ENCODE measurements at regions not wholly inside any gene's neighbourhood (a gene's known extent, or its start where the extent isn't known, plus 50 kb on each side); places are given as distances from the start of the nearest gene placed in this dataset.
A peak's percentile ranks its signal among the peaks of the same experiment; 100 is the strongest.
"Not testable (repeated sequence)": the region's sequence is repeated elsewhere in the genome, so short reads cannot be mapped to it uniquely, and the experiment has no call there.

DNA sequence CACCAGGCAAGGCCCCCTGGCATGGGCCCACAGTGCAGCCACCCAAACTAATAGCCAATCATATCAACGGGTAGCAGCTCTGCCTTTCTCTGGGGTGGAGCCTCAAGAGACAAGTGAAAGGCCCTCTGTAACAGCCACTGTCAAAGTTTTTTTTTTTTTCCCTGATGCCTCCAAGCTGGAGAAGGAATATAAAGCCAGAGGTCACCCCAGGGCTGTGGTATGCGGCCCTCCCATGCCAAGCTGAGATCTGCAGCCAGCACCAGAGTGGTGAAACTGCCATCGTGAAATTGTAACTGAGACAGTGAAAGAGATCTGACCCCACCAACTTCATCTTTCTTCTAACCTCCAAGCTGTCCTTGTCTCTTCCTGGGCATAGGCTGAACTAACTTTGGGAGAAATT is 407.0 kb downstream of the KLHL4 start:
- Histone ChIP-seq H3K27me3 (replicated peaks in 2 of 5; ENCODE audit: control insufficient read depth in 4 of 5, insufficient read depth in 5 of 5, low read length in 4 of 5) (no peaks in the 10 kb centered on the region), H3K27ac (ENCODE audit: insufficient read depth in 1 of 2, low read depth in 1 of 2, low read length in 2 of 2, poor library complexity in 1 of 2, severe bottlenecking in 2 of 2) (no peak overlapping the region), H3K4me1 (ENCODE audit: control extremely low read depth in 1 of 4, control insufficient read depth in 4 of 4, insufficient read depth in 4 of 4, low read length in 3 of 4) (no peaks in the 10 kb centered on the region), H3K9me3 (ENCODE audit: control extremely low read depth in 1 of 5, control insufficient read depth in 4 of 5, insufficient read depth in 2 of 5, low read depth in 1 of 5, low read length in 4 of 5) (no peaks in the 10 kb centered on the region), H3K4me3 (ENCODE audit: control insufficient read depth in 1 of 7, extremely low read depth in 1 of 7, insufficient read depth in 4 of 7, low read depth in 2 of 7, low read length in 6 of 7) (no peak overlapping the region), H3K36me3 (ENCODE audit: control insufficient read depth in 4 of 4, insufficient read depth in 4 of 4, low read length in 3 of 4) (no peaks in the 10 kb centered on the region)
- ChIA-PET CTCF (no interaction called here), POLR2A (no interaction called here)
- 80% methylated on average over 1 of the region's 3 CpGs for WGBS (ENCODE audit: insufficient coverage)
- DNase-seq = no peak

DNA sequence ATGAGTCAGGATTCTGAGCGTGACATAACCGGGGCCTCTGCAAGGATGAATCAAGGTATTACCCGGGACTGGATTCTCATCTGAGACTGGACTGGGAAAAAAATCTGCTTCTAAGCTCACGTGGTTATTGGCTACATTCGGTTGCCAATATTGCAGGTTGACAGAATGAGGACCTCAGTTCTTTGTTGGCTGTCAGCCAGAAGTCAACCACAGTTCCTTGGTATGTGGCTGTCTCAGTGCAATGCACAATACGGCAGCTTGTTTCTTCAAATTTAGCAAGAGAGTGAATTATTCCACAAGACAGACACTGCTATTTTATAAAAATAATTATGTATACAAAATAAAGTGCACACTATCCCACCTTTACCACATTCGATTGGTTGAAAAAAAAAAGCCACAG is 424.2 kb downstream of the KLHL4 start:
- Histone ChIP-seq H3K4me3 (ENCODE audit: control insufficient read depth in 1 of 7, extremely low read depth in 1 of 7, insufficient read depth in 4 of 7, low read depth in 2 of 7, low read length in 6 of 7) (no peak overlapping the region), H3K4me1 (ENCODE audit: control extremely low read depth in 1 of 4, control insufficient read depth in 4 of 4, insufficient read depth in 4 of 4, low read length in 3 of 4) (peaks cover 0 to 9% (median 0%) of the 10 kb centered on the region in 4 experiments), H3K27ac (ENCODE audit: insufficient read depth in 1 of 2, low read depth in 1 of 2, low read length in 2 of 2, poor library complexity in 1 of 2, severe bottlenecking in 2 of 2) (no peak overlapping the region), H3K27me3 (replicated peaks in 2 of 5; ENCODE audit: control insufficient read depth in 4 of 5, insufficient read depth in 5 of 5, low read length in 4 of 5) (no peaks in the 10 kb centered on the region), H3K36me3 (ENCODE audit: control insufficient read depth in 4 of 4, insufficient read depth in 4 of 4, low read length in 3 of 4) (no peaks in the 10 kb centered on the region), H3K9me3 (ENCODE audit: control extremely low read depth in 1 of 5, control insufficient read depth in 4 of 5, insufficient read depth in 2 of 5, low read depth in 1 of 5, low read length in 4 of 5) (no peaks in the 10 kb centered on the region)
- 47% methylated on average over 5 of the region's 7 CpGs for WGBS (ENCODE audit: insufficient coverage)
- peak; percentile 2 to 44 (median 43) for DNase-seq
- ChIA-PET CTCF (no interaction called here), POLR2A (no interaction called here)

DNA sequence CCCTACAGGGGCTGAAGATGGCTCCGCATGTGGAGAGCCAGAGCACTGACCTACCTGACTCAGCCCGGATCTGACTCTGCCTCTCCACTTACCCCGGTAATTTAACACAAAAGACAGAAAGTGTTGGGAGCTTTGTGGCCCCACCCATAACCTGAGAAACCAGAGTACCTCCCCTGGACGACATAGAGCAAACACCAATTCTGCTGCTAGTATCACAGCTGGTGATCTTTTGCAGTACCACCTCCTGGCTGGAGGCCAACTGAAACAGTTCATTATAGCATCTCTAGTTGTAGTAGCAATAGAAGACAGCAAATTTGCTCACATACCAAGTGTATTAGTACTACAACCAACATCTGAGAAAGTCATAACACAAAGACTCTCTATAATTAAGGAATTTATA is 443.9 kb downstream of the KLHL4 start:
- Histone ChIP-seq H3K27ac (ENCODE audit: insufficient read depth in 1 of 2, low read depth in 1 of 2, low read length in 2 of 2, poor library complexity in 1 of 2, severe bottlenecking in 2 of 2) (no peak overlapping the region), H3K36me3 (ENCODE audit: control insufficient read depth in 4 of 4, insufficient read depth in 4 of 4, low read length in 3 of 4) (no peaks in the 10 kb centered on the region), H3K4me1 (ENCODE audit: control extremely low read depth in 1 of 4, control insufficient read depth in 4 of 4, insufficient read depth in 4 of 4, low read length in 3 of 4) (no peaks in the 10 kb centered on the region), H3K9me3 (ENCODE audit: control extremely low read depth in 1 of 5, control insufficient read depth in 4 of 5, insufficient read depth in 2 of 5, low read depth in 1 of 5, low read length in 4 of 5) (no peaks in the 10 kb centered on the region), H3K27me3 (replicated peaks in 2 of 5; ENCODE audit: control insufficient read depth in 4 of 5, insufficient read depth in 5 of 5, low read length in 4 of 5) (no peaks in the 10 kb centered on the region), H3K4me3 (ENCODE audit: control insufficient read depth in 1 of 7, extremely low read depth in 1 of 7, insufficient read depth in 4 of 7, low read depth in 2 of 7, low read length in 6 of 7) (no peak overlapping the region)
- no peak for DNase-seq
- ChIA-PET CTCF (no interaction called here), POLR2A (no interaction called here)
- WGBS (ENCODE audit: insufficient coverage) = 71% methylated on average over 3 of the region's 4 CpGs

DNA sequence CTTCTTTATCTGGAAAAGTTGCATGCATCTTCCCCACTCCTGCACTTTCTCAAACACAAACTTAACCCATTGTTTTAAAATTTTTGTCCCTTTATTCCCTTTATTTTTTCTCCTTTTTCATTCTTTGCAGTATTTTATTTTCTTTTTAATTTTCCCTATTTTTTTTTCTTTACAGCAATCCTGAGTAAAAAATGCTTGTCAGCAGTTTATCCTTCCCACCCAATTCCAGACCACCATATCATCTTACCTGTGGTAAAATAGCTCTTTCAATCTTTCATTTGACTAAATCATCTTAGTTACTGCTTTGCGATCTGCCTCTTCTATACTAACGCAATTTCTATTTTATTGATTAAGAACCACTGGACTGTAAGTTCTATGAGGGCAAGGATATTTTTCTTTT is 450.5 kb downstream of the KLHL4 start:
- H3K36me3 ChIP-seq (ENCODE audit: control insufficient read depth in 4 of 4, insufficient read depth in 4 of 4, low read length in 3 of 4) = no peaks in the 10 kb centered on the region
- H3K4me3 ChIP-seq (ENCODE audit: control insufficient read depth in 1 of 7, extremely low read depth in 1 of 7, insufficient read depth in 4 of 7, low read depth in 2 of 7, low read length in 6 of 7) = no peak overlapping the region
- CTCF ChIA-PET = no interaction called here
- H3K27ac ChIP-seq (ENCODE audit: insufficient read depth in 1 of 2, low read depth in 1 of 2, low read length in 2 of 2, poor library complexity in 1 of 2, severe bottlenecking in 2 of 2) = no peak overlapping the region
- no peak for DNase-seq
- H3K27me3 ChIP-seq (replicated peaks in 2 of 5; ENCODE audit: control insufficient read depth in 4 of 5, insufficient read depth in 5 of 5, low read length in 4 of 5) = no peaks in the 10 kb centered on the region
- POLR2A ChIA-PET = no interaction called here
- no CpG with 5 or more reads among the region's 2 CpGs for whole genome bisulfite sequencing (ENCODE audit: insufficient coverage)
- H3K4me1 ChIP-seq (ENCODE audit: control extremely low read depth in 1 of 4, control insufficient read depth in 4 of 4, insufficient read depth in 4 of 4, low read length in 3 of 4) = no peaks in the 10 kb centered on the region
- no peaks in the 10 kb centered on the region for H3K9me3 ChIP-seq (ENCODE audit: control extremely low read depth in 1 of 5, control insufficient read depth in 4 of 5, insufficient read depth in 2 of 5, low read depth in 1 of 5, low read length in 4 of 5)

DNA sequence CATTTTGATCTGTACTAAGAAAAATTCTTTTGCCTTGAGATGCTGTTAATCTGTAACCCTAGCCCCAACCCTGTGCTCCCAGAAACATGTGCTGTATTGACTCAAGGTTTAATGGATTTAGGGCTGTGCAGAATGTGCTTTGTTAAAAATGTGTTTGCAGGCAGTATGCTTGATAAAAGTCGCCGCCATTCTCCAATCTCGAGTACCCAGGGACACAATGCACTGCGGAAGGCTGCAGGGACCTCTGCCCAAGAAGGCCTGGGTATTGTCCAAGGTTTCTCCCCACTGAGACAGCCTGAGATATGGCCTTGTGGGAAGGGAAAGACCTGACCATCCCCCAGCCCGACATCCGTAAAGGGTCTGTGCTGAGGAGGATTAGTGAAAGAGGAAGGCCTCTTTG is 454.5 kb downstream of the KLHL4 start:
- H3K27ac ChIP-seq (ENCODE audit: insufficient read depth in 1 of 2, low read depth in 1 of 2, low read length in 2 of 2, poor library complexity in 1 of 2, severe bottlenecking in 2 of 2); H3K9me3 ChIP-seq (ENCODE audit: control extremely low read depth in 1 of 5, control insufficient read depth in 4 of 5, insufficient read depth in 2 of 5, low read depth in 1 of 5, low read length in 4 of 5); DNase-seq; CTCF ChIA-PET; H3K4me1 ChIP-seq (ENCODE audit: control extremely low read depth in 1 of 4, control insufficient read depth in 4 of 4, insufficient read depth in 4 of 4, low read length in 3 of 4); POLR2A ChIA-PET; H3K27me3 ChIP-seq (replicated peaks in 2 of 5; ENCODE audit: control insufficient read depth in 4 of 5, insufficient read depth in 5 of 5, low read length in 4 of 5); H3K36me3 ChIP-seq (ENCODE audit: control insufficient read depth in 4 of 4, insufficient read depth in 4 of 4, low read length in 3 of 4); H3K4me3 ChIP-seq (ENCODE audit: control insufficient read depth in 1 of 7, extremely low read depth in 1 of 7, insufficient read depth in 4 of 7, low read depth in 2 of 7, low read length in 6 of 7): not testable (repeated sequence)
- WGBS (ENCODE audit: insufficient coverage) = 89% methylated on average over 3 of the region's 6 CpGs

DNA sequence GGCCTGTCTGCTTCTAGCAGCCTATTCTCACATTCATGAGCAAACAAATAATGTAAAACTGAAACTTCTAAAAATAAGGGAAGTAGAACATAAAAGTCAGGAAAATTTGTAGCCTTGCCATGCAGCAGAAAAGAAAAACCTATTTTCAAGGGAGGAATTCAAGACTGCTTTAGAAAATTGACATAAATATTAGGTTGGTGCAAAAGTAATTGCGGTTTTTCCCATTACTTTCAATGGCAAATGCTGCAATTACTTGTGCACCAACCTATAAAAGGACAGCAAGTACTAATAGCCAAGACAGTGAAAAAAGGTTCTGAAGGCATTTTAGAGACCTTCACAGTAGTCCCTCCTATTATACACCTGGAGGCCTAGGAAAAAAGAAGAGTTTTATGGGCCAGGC is 457.8 kb downstream of the KLHL4 start:
- CTCF ChIA-PET = no interaction called here
- no peak for DNase-seq
- no peaks in the 10 kb centered on the region for H3K36me3 ChIP-seq (ENCODE audit: control insufficient read depth in 4 of 4, insufficient read depth in 4 of 4, low read length in 3 of 4)
- POLR2A ChIA-PET = no interaction called here
- H3K9me3 ChIP-seq (ENCODE audit: control extremely low read depth in 1 of 5, control insufficient read depth in 4 of 5, insufficient read depth in 2 of 5, low read depth in 1 of 5, low read length in 4 of 5) = peaks cover 0 to 4% (median 0%) of the 10 kb centered on the region in 5 experiments
- H3K4me1 ChIP-seq (ENCODE audit: control extremely low read depth in 1 of 4, control insufficient read depth in 4 of 4, insufficient read depth in 4 of 4, low read length in 3 of 4) = no peaks in the 10 kb centered on the region
- no peak overlapping the region for H3K27ac ChIP-seq (ENCODE audit: insufficient read depth in 1 of 2, low read depth in 1 of 2, low read length in 2 of 2, poor library complexity in 1 of 2, severe bottlenecking in 2 of 2)
- H3K4me3 ChIP-seq (ENCODE audit: control insufficient read depth in 1 of 7, extremely low read depth in 1 of 7, insufficient read depth in 4 of 7, low read depth in 2 of 7, low read length in 6 of 7) = no peak overlapping the region
- WGBS (ENCODE audit: insufficient coverage) = no CpG with 5 or more reads among the region's 1 CpG
- H3K27me3 ChIP-seq (replicated peaks in 2 of 5; ENCODE audit: control insufficient read depth in 4 of 5, insufficient read depth in 5 of 5, low read length in 4 of 5) = no peaks in the 10 kb centered on the region

DNA sequence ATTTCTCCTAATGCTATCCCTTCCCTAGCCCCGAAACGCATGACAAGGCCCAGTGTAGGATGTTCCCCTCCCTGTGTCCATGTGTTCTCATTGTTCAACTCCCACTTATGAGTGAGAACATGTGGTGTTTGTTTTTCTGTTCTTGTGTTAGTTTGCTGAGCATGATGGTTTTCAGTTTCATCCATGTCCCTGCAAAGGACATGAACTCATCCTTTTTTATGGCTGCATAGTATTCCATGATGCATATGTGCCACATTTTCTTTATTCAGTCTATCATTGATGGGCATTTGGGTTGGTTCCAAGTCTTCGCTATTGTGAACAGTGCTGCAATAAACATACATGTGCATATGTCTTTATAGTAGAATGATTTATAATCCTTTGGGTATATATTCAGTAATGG is 490.3 kb downstream of the KLHL4 start:
- no CpG with 5 or more reads among the region's 3 CpGs for WGBS (ENCODE audit: insufficient coverage)
- H3K27me3 ChIP-seq (replicated peaks in 2 of 5; ENCODE audit: control insufficient read depth in 4 of 5, insufficient read depth in 5 of 5, low read length in 4 of 5); CTCF ChIA-PET; H3K36me3 ChIP-seq (ENCODE audit: control insufficient read depth in 4 of 4, insufficient read depth in 4 of 4, low read length in 3 of 4); DNase-seq; POLR2A ChIA-PET; H3K4me1 ChIP-seq (ENCODE audit: control extremely low read depth in 1 of 4, control insufficient read depth in 4 of 4, insufficient read depth in 4 of 4, low read length in 3 of 4); H3K9me3 ChIP-seq (ENCODE audit: control extremely low read depth in 1 of 5, control insufficient read depth in 4 of 5, insufficient read depth in 2 of 5, low read depth in 1 of 5, low read length in 4 of 5); H3K27ac ChIP-seq (ENCODE audit: insufficient read depth in 1 of 2, low read depth in 1 of 2, low read length in 2 of 2, poor library complexity in 1 of 2, severe bottlenecking in 2 of 2); H3K4me3 ChIP-seq (ENCODE audit: control insufficient read depth in 1 of 7, extremely low read depth in 1 of 7, insufficient read depth in 4 of 7, low read depth in 2 of 7, low read length in 6 of 7): not testable (repeated sequence)

DNA sequence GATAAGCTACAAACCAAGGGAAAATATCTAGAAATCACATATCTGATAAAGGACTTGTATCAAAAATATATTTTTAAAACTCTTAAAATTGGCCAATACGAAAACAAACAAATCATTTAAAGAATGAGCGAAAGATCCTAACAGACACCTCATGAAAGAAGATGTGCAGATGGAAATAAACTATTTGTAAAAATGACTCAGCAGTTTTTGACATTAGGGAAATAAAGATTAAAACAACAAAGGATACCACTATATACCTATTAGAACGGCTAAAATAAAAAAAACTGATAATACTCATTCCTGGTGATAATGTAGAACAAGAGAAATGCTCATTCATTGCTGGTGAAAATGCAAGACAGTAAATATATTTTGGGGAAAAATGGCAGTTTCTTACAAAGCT is 506.4 kb downstream of the KLHL4 start:
- H3K4me1 ChIP-seq (ENCODE audit: control extremely low read depth in 1 of 4, control insufficient read depth in 4 of 4, insufficient read depth in 4 of 4, low read length in 3 of 4) = no peaks in the 10 kb centered on the region
- no peaks in the 10 kb centered on the region for H3K9me3 ChIP-seq (ENCODE audit: control extremely low read depth in 1 of 5, control insufficient read depth in 4 of 5, insufficient read depth in 2 of 5, low read depth in 1 of 5, low read length in 4 of 5)
- ChIA-PET POLR2A (no interaction called here), CTCF (no interaction called here)
- H3K4me3 ChIP-seq (ENCODE audit: control insufficient read depth in 1 of 7, extremely low read depth in 1 of 7, insufficient read depth in 4 of 7, low read depth in 2 of 7, low read length in 6 of 7) = no peak overlapping the region
- H3K36me3 ChIP-seq (ENCODE audit: control insufficient read depth in 4 of 4, insufficient read depth in 4 of 4, low read length in 3 of 4) = no peaks in the 10 kb centered on the region
- WGBS (ENCODE audit: insufficient coverage) = no CpG with 5 or more reads among the region's 3 CpGs
- H3K27ac ChIP-seq (ENCODE audit: insufficient read depth in 1 of 2, low read depth in 1 of 2, low read length in 2 of 2, poor library complexity in 1 of 2, severe bottlenecking in 2 of 2) = no peak overlapping the region
- DNase-seq = no peak
- no peaks in the 10 kb centered on the region for H3K27me3 ChIP-seq (replicated peaks in 2 of 5; ENCODE audit: control insufficient read depth in 4 of 5, insufficient read depth in 5 of 5, low read length in 4 of 5)

All from common myeloid progenitor, CD34-positive (primary cell).